ENCODE measurements at regions not wholly inside any gene's neighbourhood (a gene's known extent, or its start where the extent isn't known, plus 50 kb on each side); places are given as distances from the start of the nearest gene placed in this dataset.

DNA sequence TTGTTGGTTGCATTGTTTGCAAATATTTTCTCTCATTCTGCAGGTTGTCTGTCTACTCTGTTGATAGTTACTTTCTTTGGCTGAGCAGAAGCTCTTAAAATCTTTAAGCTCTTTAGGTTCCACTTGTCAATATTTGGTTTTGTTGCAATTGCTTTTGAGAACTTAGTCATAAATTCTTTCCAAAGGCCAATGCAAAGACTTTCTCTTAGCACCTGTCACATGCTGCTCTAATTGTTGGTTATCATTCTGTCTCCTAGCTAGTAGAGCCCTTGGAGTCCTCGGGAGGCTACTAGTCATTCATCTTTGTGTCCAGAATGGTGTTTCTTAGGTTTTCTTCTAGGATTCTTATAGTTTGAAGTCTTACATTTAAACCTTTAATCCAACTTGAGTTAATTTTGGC, 312.7 kb upstream of the PROX1 start:
- no peak for DNase-seq (ENCODE audit: low read depth in 2 of 2, low spot score in 1 of 2)

DNA sequence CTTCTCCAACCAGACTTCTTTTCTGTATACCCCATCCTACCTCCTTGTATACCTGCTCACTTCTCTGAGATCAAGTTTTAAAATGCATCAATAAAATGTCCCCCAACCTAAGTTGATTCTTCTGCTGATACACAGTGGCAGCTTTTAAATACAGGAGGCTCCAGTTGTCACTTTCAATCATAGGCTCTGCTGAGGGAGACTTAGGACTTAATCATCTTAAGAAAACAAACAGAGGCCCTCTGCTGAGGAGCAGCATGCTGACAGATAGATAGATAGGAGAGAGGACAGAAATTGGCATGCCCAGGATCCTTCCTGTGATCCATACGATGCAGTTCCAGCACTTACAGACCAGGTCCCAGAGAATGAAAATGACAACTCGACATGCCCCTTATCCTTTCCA, 311.0 kb upstream of the PROX1 start:
- no peak for DNase-seq (ENCODE audit: low read depth in 2 of 2, low spot score in 1 of 2)

DNA sequence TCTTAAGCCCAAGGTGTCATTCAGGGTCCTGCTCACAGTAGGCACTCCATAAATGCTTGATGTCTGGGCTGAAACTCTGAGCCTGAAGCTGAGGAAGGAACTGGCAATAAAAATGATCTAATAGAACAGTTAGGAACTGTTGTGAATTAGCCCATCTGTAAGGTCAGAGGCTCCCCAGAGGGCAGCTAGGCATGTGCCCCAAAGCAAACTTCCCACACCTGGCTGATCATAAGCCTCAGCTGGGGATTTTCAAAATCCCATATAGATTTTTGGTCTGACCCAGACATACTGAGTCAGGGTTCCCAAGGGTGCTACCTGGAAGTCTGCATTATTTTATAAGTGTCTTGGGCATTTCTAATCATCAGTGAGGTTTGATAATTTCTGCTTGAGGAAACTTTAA, 309.4 kb upstream of the PROX1 start:
- DNase-seq (ENCODE audit: low read depth in 2 of 2, low spot score in 1 of 2), result no peak

DNA sequence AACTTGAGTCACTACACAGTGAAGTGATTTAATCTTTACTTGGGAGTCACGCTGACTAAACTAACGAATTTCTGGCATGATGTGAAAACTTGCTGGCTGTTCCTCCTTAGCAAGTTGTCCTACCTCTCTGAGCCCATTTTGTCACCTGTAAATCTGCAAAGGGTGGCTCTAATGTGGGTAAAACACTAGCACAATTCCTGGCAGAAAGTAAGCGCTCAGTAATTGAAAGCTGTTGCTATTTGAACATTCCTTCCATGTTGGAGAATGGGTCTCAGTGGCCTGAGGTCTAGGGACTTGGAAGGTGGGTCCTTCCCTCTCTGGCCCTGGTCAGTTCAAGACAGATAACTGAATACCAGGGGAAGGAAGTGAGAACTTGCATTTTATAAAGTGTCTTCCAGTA, 309.0 kb upstream of the PROX1 start:
- DNase-seq (ENCODE audit: low read depth in 2 of 2, low spot score in 1 of 2), result no peak

DNA sequence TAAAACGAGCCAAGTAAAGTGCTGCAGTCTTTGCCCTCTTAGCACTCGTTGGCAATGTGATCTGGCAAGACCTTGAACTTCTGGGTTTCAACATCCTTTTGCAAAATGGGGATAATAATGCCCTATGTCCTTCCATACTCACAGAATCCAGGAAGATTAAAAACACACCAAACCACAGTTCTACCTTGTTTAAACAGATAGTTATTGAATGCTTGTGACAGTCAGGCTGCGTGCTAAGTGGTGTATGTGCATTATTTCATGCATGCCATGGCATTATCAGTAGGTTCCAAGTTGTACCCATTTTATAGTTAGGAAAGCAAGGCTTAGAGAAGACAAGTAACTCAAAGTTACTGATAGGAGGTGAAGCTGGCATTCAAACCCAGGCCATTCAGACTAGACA, 308.6 kb upstream of the PROX1 start:
- DNase-seq (ENCODE audit: low read depth in 2 of 2, low spot score in 1 of 2), result no peak

DNA sequence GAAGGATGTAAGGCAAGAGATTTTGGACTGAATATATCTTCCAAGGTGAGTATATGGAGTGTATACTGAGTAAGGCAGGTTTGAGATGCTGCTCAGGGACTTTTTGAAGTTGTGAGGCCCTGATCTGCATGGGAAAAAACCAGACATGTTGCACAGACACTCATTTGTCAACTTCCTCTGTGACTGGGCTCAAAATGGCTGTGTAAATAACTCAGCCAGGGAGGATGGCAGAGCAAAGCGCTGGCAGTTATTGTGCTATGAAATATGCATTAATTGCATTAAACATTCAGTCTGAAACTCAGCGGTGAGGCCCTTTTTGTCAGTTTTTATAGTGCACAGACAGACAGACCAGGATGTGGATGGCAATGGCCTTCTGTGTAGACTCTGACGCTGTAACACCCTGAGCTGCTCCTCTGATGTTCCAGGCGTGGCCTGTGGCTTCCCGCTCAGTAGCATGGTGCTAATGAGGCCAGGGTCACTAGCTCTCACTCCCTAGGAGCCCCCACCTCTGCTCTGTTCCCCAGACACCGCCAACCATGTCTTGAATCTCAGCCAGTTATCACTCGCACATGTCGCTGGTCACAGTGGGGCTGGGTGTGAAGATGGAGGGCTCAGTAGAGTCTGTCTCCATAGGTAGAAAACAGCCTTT, 307.0 kb upstream of the PROX1 start:
- no peak for DNase-seq (ENCODE audit: low read depth in 2 of 2, low spot score in 1 of 2)

DNA sequence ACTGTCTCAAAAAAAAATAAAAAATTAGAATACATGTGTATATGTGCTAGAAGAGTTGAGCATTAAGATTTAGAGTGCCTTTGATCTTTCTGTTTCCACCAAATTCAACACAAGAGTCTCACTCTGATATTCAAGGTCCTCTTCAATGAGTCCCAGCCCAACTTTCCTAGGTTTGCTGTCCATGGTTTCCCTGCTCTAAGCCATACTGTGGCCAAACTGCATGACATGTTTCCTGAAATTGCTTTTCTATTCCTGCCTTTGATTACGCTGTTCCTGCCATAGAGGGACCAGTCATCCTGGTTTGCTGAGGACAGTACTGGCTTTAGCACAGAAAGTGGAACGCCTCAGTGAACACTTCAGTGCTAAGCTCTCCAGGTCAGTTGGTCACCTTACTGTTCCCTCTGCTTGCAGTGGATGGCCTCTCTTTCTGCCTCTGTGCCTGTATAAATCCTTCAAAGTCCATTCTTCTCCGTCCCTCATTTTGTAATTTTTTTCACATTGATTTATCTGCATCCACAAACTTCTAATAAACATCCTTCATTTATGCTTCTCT, 305.9 kb upstream of the PROX1 start:
- no peak for DNase-seq (ENCODE audit: low read depth in 2 of 2, low spot score in 1 of 2)

DNA sequence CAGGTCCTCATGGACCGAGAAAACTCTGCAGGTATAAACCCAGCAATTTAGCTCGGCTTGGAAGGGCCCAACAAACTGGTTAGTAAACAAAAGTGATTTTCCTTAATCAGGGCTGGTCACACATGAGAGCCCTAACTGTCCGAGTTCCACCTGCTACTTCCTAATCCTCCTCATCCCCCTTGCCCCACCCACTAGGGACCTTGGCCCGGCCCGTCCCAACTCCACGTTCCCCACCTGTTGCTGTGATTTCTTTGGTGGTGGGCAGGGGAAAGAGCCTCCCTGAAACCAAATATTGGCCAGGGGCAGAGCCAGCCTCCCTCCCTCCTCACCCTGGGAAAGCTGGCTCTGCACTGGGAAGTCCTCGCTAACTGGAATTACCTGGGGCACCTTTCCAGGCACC, 304.2 kb upstream of the PROX1 start:
- DNase-seq (ENCODE audit: low read depth in 2 of 2, low spot score in 1 of 2), result no peak

DNA sequence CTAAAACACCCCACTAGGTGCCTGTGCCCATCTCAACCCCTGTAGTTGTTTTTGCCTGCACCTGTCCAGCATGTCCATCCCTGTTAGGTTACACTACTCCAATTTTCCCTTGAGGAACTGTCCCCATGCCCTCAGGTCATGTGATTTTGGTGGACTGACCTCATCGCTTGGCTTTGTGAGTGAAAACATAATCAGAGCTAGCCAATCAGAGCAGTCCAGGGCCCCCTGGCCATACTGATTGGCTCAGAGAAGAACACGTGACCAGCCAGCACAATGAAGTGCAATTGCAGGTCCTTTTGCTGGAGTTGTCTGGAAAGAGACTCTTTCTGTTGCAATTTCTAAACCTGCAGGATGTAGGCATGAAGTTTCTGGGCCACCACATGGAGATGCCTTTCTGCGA, 303.3 kb upstream of the PROX1 start:
- no peak for DNase-seq (ENCODE audit: low read depth in 2 of 2, low spot score in 1 of 2)

DNA sequence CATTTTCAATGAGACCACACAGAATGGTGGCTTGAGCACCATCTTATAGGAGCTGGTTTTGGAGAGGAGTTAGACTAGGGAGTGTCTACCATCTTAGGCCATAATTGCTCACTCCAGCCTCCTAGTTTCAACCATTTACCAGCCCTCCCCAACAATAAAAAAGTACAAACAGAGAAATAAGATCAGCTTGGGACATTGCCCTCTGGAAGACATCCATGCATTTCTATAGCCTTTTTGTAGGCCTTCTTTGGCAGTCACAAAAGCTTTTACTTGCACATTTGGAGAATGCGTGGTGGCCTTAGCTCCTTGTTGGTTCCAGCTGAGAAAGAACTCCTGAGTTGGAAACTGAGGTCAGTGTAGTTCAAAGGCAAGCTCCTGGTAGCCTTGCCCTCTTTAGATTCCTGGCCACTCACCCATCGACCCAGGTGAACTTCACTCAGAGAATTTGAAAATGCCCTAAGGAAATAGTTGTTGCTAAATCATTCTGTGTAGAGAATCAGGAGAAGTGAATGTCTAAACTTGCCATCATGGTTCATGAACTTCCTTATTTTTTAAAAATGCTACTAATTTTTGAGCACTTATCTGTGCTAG, 301.7 kb upstream of the PROX1 start:
- no peak for DNase-seq (ENCODE audit: low read depth in 2 of 2, low spot score in 1 of 2)

DNA sequence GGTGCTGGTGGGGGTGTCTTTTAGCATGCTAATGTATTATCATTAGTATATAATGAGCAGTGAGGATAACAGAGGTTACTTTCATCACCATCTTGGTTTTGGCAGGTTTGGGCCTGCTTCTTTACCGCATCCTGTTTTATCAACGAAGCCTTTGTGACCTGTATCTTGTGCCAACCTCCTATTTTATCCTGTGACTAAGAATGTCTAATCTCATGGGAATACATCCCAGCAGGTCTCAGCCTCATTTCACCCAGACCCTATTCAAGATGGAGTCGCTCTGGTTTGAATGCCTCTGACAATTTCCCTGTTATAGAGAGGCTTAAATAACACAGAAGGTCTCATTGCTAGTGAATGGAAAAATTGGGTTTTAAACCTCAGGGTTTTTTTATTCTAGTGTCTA, 300.8 kb upstream of the PROX1 start:
- DNase-seq (ENCODE audit: low read depth in 2 of 2, low spot score in 1 of 2), result no peak

DNA sequence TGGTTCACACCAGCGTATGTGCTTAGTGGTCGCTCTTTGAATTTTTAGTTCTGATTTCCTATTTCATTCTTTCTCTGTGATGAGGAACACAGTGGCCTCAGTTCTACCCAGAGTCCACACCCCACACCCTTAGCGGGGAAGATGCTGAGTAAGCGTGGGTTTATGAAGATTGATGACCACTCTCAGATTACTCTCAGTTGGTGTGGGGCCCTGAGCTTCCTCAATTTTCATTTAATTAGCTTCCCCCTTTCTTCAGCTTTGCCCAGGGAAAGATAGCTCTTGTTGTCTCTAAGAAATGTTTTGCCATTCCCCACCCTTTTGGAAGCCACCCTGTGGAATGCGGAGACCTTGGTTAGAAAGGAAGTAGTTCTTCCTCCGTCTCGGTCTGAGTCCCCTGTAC, 299.9 kb upstream of the PROX1 start:
- DNase-seq (ENCODE audit: low read depth in 2 of 2, low spot score in 1 of 2), result no peak

DNA sequence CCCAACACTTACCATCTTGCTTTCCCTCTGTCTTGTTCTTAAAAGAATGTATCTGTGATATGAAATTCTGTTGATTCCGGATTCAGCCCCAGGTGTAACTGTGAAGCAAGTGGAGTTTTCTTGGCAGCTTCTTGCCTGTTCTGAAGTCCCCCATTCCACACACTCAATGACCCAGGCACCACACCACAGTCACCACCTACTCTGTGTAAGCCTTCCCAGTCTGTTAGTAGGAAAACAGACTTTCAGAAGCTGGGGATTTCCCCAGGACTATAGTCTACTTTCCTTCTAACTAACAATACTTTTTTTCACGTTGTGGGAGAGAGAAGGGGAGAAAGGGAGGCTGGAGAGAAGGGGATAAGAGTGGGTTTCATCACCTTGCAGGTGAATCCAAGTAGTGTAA, 299.1 kb upstream of the PROX1 start:
- no peak for DNase-seq (ENCODE audit: low read depth in 2 of 2, low spot score in 1 of 2)

DNA sequence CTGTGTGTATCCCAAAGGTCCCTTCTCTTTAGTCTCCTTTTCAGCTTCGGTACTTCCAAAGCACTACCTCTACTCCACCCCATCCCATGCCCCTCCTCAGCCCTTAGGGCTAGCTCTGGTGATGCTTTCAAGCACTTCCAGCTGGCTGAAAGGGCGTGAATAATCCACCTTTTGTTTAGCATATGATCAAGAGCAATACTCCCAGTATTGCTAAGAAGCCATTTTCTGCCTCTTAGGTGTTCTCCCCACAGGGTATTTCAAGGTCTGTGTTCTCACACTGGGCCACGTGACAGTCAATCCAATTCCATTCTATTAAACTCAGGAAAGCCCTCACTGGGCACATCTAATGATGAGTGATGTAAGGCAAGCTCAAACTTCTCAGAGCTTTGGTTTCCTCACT, 298.5 kb upstream of the PROX1 start:
- no peak for DNase-seq (ENCODE audit: low read depth in 2 of 2, low spot score in 1 of 2)

DNA sequence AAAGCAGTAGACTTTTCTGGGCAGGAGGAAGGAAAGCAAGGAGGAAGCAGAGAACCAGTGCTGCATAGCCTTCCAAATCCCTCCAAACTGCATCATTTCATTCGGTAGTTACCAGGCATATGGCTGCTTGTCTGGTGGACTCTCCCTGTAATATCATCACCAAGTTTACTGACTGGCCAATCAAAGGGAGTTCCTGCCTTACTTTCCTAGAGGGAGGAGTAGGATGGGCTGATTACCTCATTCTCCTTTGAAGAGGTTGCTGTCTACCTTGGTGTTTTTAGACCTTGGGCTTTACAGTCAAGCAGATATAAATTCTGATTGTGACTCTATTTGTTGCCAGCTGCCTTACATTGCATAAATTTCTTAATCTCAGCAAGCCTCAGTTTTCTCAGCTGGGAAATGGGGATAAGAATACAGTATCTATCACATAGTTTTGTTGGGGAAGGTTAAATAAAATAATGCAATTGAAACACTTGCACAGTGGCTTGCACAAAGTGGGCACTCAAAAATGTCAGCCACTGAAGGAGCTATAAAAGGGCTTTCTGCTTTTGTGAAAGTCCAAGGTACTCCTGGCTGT, 297.3 kb upstream of the PROX1 start:
- no peak for DNase-seq (ENCODE audit: low read depth in 2 of 2, low spot score in 1 of 2)

DNA sequence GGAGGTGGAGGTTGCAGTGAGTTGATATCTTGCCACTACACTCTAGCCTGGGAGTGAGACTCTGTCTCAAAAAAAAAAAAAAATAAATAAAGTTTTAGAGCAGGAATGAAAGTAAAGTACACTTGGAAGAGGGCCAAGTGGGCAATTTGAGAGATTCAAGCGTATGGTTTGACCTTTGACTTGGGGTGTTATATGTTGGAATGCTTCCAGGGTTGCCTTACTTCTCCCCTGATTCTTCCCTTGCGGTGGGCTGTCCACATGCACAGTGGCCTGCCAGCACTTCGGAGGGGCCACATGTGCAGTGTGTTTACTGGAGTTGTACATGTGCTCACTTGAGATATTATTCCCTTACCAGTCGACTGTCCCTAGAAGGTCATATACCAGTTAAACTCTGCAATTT, 295.5 kb upstream of the PROX1 start:
- no peak for DNase-seq (ENCODE audit: low read depth in 2 of 2, low spot score in 1 of 2)

DNA sequence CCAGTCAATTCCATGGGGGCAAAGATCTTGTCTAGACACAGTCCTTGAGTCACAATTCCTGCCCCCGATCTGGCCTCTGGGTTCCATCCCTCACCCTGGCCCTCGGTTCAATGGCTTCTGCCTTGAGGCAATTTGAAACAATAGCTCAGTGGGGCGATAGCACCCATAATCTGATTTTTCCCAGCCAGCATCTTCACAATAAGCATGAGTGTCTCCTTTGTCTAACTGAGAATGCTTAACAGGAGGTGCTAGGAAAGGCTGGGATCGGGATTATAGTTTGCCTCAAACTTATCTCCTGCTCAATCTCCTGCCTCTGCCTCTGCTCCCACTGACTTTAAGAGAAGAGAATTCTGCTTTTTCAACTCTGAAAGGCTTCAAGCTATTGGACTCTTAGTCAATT, 293.9 kb upstream of the PROX1 start:
- no peak for DNase-seq (ENCODE audit: low read depth in 2 of 2, low spot score in 1 of 2)

DNA sequence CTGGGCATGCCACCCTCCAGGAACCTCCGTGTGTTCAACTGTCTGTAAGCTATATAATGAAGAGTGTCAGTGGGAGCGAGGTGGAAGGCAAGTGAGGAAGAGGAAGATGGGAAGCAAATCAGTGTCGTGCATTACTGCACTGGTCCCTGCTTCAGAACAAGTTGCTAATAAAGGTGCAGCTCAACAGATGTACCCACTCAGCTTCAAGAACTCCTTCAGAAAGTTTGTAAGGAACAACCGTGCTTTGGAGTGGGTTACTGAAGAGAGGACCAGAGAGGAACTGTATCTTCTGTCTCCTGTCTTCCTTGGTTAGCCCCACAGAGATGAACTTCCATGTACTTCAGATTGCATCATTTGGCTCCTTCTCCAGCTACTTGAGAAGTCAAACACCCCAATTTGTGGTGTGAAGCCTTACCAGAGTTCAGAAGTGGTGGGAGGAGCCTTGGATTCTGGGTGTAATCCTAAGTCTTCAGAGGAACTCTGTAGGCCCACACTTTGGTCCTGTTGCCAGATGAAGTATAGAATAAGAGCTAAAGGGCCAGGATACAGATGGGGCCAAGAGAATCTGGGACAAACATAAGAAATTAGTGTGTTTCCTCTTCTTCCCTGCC, 290.5 kb upstream of the PROX1 start:
- no peak for DNase-seq (ENCODE audit: low read depth in 2 of 2, low spot score in 1 of 2)

DNA sequence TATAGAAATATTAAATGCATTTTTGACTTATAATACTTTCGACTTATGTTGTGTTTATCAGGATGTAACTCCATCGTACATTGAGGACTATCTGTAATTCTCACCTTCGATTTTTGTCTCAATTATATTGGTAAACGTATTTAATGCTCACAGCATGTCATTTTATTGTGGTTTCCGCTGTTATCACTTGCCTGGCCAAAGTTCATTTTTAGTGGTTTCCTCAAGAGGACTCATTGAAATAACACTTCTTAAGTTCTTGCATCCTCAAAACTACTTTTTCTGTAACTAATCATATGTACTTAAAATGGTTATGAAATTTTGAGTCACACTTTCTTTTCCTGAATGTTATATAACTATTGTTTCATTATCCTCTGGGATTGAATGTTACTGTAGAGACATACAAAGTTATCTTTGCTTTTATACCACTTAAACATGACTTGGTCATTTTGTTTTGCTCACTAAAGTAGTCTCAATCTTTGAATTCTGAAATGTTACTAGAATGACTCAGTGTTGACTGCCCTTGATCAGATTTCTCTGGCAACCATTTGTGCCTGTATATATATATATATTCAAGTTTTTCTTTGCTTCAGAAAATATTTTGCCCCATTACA, 289.6 kb upstream of the PROX1 start:
- no peak for DNase-seq (ENCODE audit: low read depth in 2 of 2, low spot score in 1 of 2)

DNA sequence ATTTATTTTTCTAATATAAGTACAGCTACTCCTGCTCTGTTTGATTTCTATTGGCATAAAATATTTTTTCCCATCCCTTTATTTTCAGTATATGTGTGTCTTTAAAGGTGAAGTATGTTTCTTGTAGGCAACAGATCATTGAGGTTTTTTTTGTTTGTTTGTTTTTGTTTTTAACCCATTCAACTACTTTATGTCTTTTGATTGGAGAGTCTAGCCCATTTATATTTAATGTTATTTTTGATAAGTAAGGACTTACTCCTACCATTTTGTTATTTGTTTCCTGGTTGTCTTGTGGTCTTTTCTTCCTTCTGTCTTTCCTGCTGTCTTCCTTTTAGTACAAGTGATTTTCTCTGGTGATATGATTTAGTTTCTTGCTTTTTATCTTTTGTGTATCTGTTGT, 285.1 kb upstream of the PROX1 start:
- no peak for DNase-seq (ENCODE audit: low read depth in 2 of 2, low spot score in 1 of 2)

DNA sequence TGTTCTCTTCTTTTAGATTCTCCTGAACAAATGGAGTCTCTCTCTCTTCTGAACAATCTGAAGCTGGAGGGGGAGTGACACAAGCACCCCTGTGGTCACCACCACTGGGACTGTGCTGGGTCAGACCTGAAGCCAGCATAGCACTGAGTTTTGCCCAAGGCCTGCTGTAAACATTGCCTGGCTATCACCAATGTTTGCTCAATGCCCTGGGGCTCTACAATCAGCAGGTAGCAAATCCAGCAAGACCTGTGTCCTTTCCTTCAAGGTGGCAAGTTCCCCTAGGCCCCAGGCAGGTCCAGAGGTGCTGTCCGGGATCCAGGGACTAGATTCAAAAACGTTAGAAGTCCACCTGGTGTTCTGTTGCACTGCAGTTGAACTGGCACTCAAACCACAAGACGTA, 282.8 kb upstream of the PROX1 start:
- no peak for DNase-seq (ENCODE audit: low read depth in 2 of 2, low spot score in 1 of 2)

Data from stimulated activated CD8-positive, alpha-beta memory T cell treated with anti-CD3 and anti-CD28 coated beads, Interleukin-4, amount 100 ng/mL, for 1 hour (primary cell).